Activated CD4-positive, alpha-beta T cell treated with anti-CD3 and anti-CD28 coated beads, Interleukin-2, amount 10 ng/mL, durations not matched to agents 7 days and 5 days (primary cell): ENCODE measurements at regions not wholly inside any gene's neighbourhood (a gene's known extent, or its start where the extent isn't known, plus 50 kb on each side); places are given as distances from the start of the nearest gene placed in this dataset.

Source experiments
- CTCF ChIA-PET: fragments of 350-600 bp; sonication (Branson Sonifier 250); formaldehyde crosslinking; loops from one replicate; lab custom pipeline; 2021; ENCODE audit warnings: antibody characterized with exemption; lab: Charles Lee
- POLR2A ChIA-PET: fragments of 350-600 bp; sonication (Branson Sonifier 250); formaldehyde crosslinking; loops from one replicate; lab custom pipeline; 2021; ENCODE audit warnings: antibody characterized with exemption; lab: Charles Lee
- DNase-seq: peaks from one replicate; pipeline ENCODE4 v3.0.0-alpha.2; 2020
- H3K27ac Mint-ChIP-seq: one replicate; pipeline ENCODE4 v1.8.0; 2021; ENCODE audit warnings: mild to moderate bottlenecking, moderate library complexity, mixed read lengths
- H3K27me3 Mint-ChIP-seq: one replicate; pipeline ENCODE4 v1.8.0; 2021; ENCODE audit warnings: mixed read lengths
- H3K36me3 Mint-ChIP-seq: one replicate; pipeline ENCODE4 v1.8.0; 2021; ENCODE audit warnings: low read depth, mixed read lengths
- H3K4me1 Mint-ChIP-seq: one replicate; pipeline ENCODE4 v1.8.0; 2021; ENCODE audit warnings: mixed read lengths
- H3K4me3 Mint-ChIP-seq: one replicate; pipeline ENCODE4 v1.8.0; 2021; ENCODE audit warnings: mild to moderate bottlenecking, moderate library complexity, mixed read lengths
- H3K9me3 Mint-ChIP-seq: one replicate; pipeline ENCODE4 v1.8.0; 2021; ENCODE audit warnings: mixed read lengths

DNA sequence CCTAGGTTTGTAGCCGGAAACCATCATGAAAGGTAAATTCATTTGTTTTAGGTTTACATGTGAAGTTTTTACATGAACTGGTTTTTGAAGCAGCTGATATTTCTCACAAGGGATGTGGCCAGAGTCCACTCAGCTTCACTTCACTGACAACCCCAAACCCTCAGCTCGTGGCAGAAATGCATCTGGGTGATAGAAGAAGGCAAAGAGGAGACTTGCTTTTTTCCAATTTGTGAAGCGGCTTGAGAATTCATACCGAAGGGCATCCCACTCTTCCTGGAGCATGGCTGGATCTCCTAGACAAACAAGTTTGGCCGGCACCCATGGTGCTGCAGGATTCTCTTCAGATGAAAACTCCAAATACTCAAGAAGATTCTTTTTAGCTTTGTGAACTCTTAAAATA is 392.8 kb upstream of the CNR1 start:
- H3K9me3 Mint-ChIP-seq: no peaks in the 10 kb centered on the region
- H3K27me3 Mint-ChIP-seq: peaks cover 3% of the 10 kb centered on the region
- no peak for DNase-seq
- no peak overlapping the region for H3K4me3 Mint-ChIP-seq
- ChIA-PET POLR2A (no interaction called here), CTCF (interaction anchor here (0.7 kb wide), 1 partner anchor 10 kb away, joined by 4 read pairs; no protein-coding TSS in a partner anchor)
- H3K27ac Mint-ChIP-seq: no peak overlapping the region
- H3K4me1 Mint-ChIP-seq: no peaks in the 10 kb centered on the region
- no peaks in the 10 kb centered on the region for H3K36me3 Mint-ChIP-seq

DNA sequence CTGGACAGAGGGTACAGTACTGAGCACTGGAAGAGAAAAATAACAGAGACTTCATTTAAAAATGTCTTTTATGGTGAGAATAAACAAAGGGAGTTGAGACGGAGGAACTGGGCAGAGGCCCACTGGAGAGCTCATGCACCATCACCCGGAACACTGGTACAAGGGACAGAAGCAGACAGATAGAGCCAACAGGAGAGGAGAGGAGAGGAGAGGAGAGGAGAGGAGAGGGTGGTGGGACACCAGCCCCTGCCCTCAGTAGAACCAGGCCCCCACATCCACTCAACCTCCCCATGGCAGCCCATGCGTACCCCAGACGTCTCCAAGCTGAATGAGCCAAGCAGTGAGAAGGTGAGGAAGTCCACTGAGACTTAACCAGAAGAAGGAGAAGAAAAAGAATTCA is 390.5 kb upstream of the CNR1 start:
- no peak overlapping the region for H3K4me3 Mint-ChIP-seq
- no peaks in the 10 kb centered on the region for H3K36me3 Mint-ChIP-seq
- CTCF ChIA-PET: no interaction called here
- H3K27me3 Mint-ChIP-seq: peaks cover 3% of the 10 kb centered on the region
- DNase-seq: no peak
- peaks cover 4% of the 10 kb centered on the region for H3K9me3 Mint-ChIP-seq
- H3K27ac Mint-ChIP-seq: no peak overlapping the region
- no peaks in the 10 kb centered on the region for H3K4me1 Mint-ChIP-seq
- POLR2A ChIA-PET: no interaction called here

GRCh38 chr6:88548891-88549505 is 382.9 kb upstream of the CNR1 start:
- Mint-ChIP-seq H3K9me3 (peaks cover 4% of the 10 kb centered on the region), H3K36me3 (no peaks in the 10 kb centered on the region), H3K4me1 (no peaks in the 10 kb centered on the region), H3K27me3 (no peaks in the 10 kb centered on the region), H3K4me3 (no peak overlapping the region), H3K27ac (no peak overlapping the region)
- ChIA-PET POLR2A (no interaction called here), CTCF (interaction anchor here (0.5 kb wide), 1 partner anchor 10 kb away, joined by 4 read pairs; no protein-coding TSS in a partner anchor)
- no peak for DNase-seq

DNA sequence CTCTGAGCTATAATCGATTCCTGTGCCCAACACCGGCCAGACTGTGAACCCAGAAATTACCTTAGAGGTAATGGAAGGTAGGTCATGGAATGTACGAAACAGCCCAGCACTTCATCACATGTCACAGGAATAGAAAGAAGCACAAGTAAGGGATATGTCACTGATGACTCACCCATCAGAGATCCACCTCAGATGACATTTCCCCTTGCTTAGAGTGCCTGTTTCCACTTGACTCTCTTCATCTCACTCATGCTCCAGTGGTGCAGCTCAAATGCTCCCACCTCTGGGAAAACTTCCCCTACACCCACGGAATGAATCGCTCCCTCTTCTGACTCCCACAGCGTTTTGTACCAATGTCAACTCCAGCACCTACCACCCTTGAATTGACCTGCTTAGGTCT is 381.6 kb upstream of the CNR1 start:
- ChIA-PET POLR2A (no interaction called here), CTCF (no interaction called here)
- H3K4me3 Mint-ChIP-seq: no peak overlapping the region
- H3K27me3 Mint-ChIP-seq: no peaks in the 10 kb centered on the region
- no peaks in the 10 kb centered on the region for H3K4me1 Mint-ChIP-seq
- H3K27ac Mint-ChIP-seq: no peak overlapping the region
- no peaks in the 10 kb centered on the region for H3K9me3 Mint-ChIP-seq
- H3K36me3 Mint-ChIP-seq: no peaks in the 10 kb centered on the region
- DNase-seq: no peak

DNA sequence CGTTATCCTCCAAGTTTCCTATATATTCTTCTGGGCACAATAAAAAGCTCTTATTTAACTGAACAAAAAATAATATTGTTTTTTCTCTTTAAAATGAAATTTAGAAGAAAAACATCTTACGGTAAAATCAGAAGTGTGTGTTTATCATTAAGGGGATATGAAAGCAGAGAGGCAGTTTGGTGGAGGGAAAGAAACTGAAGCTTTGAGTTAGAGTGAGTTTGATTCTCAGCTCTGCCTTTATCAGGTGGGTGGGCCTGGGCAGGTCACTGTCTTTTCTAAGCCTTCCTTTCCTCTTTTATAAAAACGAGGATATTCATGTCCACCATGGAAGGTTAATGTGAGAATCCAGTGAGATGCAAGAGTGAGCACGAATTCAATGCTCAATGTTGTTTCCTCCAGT is 379.8 kb upstream of the CNR1 start:
- H3K27me3 Mint-ChIP-seq: no peaks in the 10 kb centered on the region
- DNase-seq: no peak
- no peaks in the 10 kb centered on the region for H3K36me3 Mint-ChIP-seq
- H3K4me3 Mint-ChIP-seq: no peak overlapping the region
- POLR2A ChIA-PET: no interaction called here
- CTCF ChIA-PET: no interaction called here
- H3K9me3 Mint-ChIP-seq: no peaks in the 10 kb centered on the region
- no peaks in the 10 kb centered on the region for H3K4me1 Mint-ChIP-seq
- H3K27ac Mint-ChIP-seq: no peak overlapping the region

- no peaks in the 10 kb centered on the region for H3K9me3 Mint-ChIP-seq
- H3K4me3 Mint-ChIP-seq: no peak overlapping the region
- no peaks in the 10 kb centered on the region for H3K36me3 Mint-ChIP-seq
- ChIA-PET CTCF (no interaction called here), POLR2A (no interaction called here)
- DNase-seq: no peak
- H3K27me3 Mint-ChIP-seq: no peaks in the 10 kb centered on the region
- no peak overlapping the region for H3K27ac Mint-ChIP-seq
- H3K4me1 Mint-ChIP-seq: no peaks in the 10 kb centered on the region
Measured at GRCh38 chr6:88544986-88545612, 379.0 kb upstream of the CNR1 start.

DNA sequence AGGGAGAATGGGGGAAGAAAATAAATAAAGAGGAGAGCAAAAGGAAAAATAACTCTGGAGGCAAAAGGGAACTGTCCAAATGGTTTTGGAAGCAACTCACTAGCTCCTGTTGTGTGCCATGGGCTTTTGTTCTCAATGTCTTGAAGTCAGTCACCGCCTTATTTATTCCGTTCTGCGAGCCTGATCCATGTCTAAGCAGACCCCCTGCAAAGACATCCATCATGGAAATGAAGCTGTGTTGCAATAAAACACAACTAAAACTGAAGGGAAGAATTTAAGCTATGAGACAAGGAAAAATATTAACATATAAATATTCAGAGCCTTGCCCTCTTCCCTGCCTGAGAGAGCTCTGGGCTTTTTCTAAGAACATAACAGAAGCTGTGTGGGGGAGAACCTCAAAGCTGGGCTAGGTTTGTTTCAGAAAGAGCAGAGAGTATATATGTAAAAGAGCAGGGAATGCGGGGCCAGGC is 373.2 kb upstream of the CNR1 start:
- ChIA-PET POLR2A (no interaction called here), CTCF (no interaction called here)
- Mint-ChIP-seq H3K9me3 (no peaks in the 10 kb centered on the region), H3K27me3 (no peaks in the 10 kb centered on the region), H3K27ac (no peak overlapping the region), H3K4me1 (no peaks in the 10 kb centered on the region), H3K36me3 (no peaks in the 10 kb centered on the region), H3K4me3 (no peak overlapping the region)
- DNase-seq: no peak

DNA sequence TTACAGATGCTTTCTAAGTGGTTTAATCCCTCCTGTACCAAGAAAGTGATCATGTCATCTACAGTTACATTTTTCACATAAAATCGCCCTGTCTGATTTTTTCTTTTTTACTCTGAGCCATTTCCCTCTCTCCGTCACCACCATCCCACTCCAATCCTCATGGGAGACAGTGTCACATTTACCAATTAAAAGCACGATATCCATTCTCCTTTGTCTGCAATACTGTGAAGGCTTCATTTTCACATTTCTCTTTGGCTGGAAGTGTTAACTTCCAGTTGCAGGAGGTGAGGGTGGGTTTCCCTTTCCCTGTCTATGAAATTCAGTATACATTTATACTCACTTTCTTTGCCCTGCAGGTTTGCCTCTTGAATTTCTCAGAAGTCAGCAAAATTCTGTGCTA is 372.7 kb upstream of the CNR1 start:
- Mint-ChIP-seq H3K9me3 (no peaks in the 10 kb centered on the region), H3K4me3 (no peak overlapping the region), H3K27ac (no peak overlapping the region), H3K4me1 (no peaks in the 10 kb centered on the region), H3K36me3 (no peaks in the 10 kb centered on the region), H3K27me3 (no peaks in the 10 kb centered on the region)
- POLR2A ChIA-PET: no interaction called here
- CTCF ChIA-PET: no interaction called here
- no peak for DNase-seq

- H3K4me3 Mint-ChIP-seq: no peak overlapping the region
- H3K27ac Mint-ChIP-seq: no peak overlapping the region
- no peaks in the 10 kb centered on the region for H3K27me3 Mint-ChIP-seq
- POLR2A ChIA-PET: no interaction called here
- no peaks in the 10 kb centered on the region for H3K9me3 Mint-ChIP-seq
- no peaks in the 10 kb centered on the region for H3K36me3 Mint-ChIP-seq
- H3K4me1 Mint-ChIP-seq: no peaks in the 10 kb centered on the region
- DNase-seq: no peak
- CTCF ChIA-PET: no interaction called here
Measured at GRCh38 chr6:88538130-88538706, 372.1 kb upstream of the CNR1 start.

- no peak overlapping the region for H3K27ac Mint-ChIP-seq
- no peaks in the 10 kb centered on the region for H3K4me1 Mint-ChIP-seq
- H3K4me3 Mint-ChIP-seq: no peak overlapping the region
- no peaks in the 10 kb centered on the region for H3K27me3 Mint-ChIP-seq
- ChIA-PET POLR2A (no interaction called here), CTCF (no interaction called here)
- no peaks in the 10 kb centered on the region for H3K9me3 Mint-ChIP-seq
- no peak for DNase-seq
- no peaks in the 10 kb centered on the region for H3K36me3 Mint-ChIP-seq
Measured at GRCh38 chr6:88536071-88536625, 370.0 kb upstream of the CNR1 start.

DNA sequence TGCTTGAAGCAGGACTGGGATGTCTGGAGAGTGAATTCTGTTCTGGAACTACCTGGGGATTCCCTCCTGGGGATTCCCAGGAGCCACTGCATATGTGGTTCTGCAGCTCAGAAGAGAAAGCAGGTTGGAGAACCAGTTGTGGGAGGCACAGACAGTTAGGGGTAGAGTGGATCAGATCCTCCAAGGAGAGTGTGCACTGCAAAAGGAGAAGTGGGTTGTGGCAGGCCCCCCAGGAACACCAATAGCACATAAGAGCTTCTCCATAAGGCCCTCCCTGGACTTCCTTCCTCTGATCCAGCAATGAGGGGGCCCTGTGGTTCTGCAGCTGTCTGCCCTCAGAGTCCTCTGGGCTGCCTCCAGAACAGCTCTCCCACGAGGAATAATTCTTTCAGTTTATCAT is 369.2 kb upstream of the CNR1 start:
- H3K9me3 Mint-ChIP-seq: no peaks in the 10 kb centered on the region
- CTCF ChIA-PET: no interaction called here
- H3K4me3 Mint-ChIP-seq: no peak overlapping the region
- H3K36me3 Mint-ChIP-seq: no peaks in the 10 kb centered on the region
- no peaks in the 10 kb centered on the region for H3K27me3 Mint-ChIP-seq
- POLR2A ChIA-PET: no interaction called here
- no peaks in the 10 kb centered on the region for H3K4me1 Mint-ChIP-seq
- H3K27ac Mint-ChIP-seq: no peak overlapping the region
- DNase-seq: no peak

DNA sequence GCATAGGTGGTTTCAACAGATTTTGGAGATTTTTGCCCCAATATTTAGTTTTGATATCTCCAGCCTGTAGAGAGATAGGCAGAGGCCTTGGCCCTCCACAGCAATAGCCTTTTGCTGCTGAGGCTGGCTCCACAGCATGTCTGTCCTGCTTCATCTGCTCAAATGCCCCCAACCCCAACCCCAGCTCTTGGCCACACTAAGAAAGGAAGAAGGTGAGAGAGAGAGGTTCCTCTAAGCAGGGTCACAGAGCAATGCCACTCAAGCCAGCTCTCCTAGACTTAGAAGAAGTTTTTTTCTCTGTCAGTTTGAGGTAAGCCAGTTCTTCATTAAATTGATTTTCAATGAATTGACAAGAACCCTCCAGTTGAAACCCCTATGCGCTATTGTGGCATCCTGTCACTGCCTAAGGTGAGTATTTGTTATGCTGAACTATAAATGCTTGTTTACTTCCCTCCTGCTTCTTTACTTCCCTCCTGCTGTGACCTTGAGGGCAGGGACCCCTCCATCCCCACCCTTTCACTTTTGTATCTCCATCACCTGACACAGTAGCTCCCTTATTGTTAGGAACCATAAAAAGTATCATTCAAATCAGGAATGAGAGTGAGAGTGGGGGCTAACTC is 366.2 kb upstream of the CNR1 start:
- no peak for DNase-seq
- CTCF ChIA-PET: interaction anchor here (0.6 kb wide), 1 partner anchor 1035 kb away, joined by 3 read pairs; no protein-coding TSS in a partner anchor
- Mint-ChIP-seq H3K27me3 (no peaks in the 10 kb centered on the region), H3K4me1 (no peaks in the 10 kb centered on the region), H3K9me3 (no peaks in the 10 kb centered on the region), H3K27ac (no peak overlapping the region), H3K36me3 (no peaks in the 10 kb centered on the region), H3K4me3 (no peak overlapping the region)
- POLR2A ChIA-PET: no interaction called here

DNA sequence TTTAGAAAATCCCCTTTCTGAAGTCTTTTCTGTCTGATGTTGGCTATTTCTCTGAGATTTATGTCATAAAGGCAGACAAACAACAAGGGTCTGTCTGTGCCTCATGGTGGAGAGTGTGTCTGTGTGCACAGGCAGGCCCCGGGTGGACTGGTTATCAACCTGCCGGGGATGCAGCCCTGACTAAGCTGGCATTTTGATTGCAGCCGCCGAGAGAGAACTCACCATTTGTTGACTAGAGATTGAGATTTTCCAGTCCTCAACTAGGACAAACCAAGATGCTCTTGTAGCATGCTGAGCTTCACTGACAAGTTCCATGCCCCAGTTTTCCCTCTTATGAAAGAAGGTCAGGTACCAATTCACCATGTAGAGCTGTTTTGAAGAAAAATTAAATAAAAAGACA is 363.6 kb upstream of the CNR1 start:
- H3K4me3 Mint-ChIP-seq: no peak overlapping the region
- DNase-seq: no peak
- no peaks in the 10 kb centered on the region for H3K27me3 Mint-ChIP-seq
- H3K4me1 Mint-ChIP-seq: no peaks in the 10 kb centered on the region
- H3K36me3 Mint-ChIP-seq: no peaks in the 10 kb centered on the region
- POLR2A ChIA-PET: no interaction called here
- H3K9me3 Mint-ChIP-seq: no peaks in the 10 kb centered on the region
- CTCF ChIA-PET: no interaction called here
- no peak overlapping the region for H3K27ac Mint-ChIP-seq
